HG02981 (cell line): ENCODE measurements at regions not wholly inside any gene's neighbourhood (a gene's known extent, or its start where the extent isn't known, plus 50 kb on each side); places are given as distances from the start of the nearest gene placed in this dataset.

Experiments used
- ATAC-seq: cut with Tn5 transposase; IDR thresholded peaks from one replicate; pipeline ENCODE4 v1.9.1; 2021; ENCODE audit warnings: mild to moderate bottlenecking, moderate library complexity; ENCODE audit not compliant: unreplicated experiment

DNA sequence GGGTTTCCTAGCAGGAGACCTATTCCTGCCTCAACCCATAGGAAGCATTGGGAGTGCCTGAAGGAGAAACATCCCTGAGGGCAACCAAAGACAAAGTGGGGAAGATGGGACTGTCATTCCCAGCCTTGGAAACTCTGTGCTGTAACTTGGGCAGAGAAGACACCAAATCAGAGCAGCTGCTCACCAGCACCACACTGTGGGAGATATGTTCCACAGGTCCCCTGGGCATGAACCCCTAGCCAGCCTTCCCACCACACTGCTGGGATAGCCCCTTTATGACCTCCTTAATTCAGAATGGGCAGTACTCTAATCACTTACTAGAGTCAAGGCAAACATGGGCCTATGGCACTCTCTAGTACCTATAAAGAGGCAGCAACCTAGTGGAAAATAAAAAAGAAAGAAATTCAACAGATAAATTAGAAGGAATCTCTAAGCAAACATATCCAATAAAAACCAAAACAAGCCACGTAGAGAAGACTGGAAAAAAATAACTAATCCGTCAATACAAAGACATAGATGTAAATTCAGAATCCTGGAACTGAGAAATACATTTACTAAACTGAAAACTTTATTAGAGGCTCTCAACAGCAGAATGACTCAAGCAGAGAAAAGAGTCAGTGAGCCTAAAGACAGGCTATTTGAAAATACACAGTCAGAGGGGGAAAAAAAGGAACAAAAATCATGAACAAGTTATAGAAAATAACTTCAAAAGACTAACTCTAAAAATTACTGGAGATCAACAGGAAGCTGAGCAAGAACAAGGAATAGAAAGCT lies 878.4 kb upstream of the FRG1 start:
- ATAC-seq: no peak

- ATAC-seq: no peak
Observed at GRCh38 chr4:189069772-189070171, 870.9 kb upstream of the FRG1 start.

DNA sequence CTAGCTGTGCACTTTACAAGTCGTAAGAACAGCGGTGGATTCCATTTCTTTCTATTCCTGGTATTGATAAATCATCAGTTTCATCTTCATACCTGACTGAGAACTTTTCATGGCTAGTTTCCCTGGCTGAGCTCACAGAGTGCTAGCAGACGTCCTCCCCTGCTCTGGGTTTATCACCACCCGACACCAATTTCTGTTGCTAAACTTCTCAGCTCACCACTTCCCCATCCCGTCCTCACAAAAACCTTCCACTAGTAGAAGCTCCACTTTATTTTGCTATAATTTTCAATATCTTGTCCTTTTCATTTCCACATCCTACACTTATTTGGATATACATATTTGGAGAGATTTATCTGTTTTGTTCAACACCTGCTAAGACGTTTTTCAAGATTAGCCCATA lies 869.4 kb upstream of the FRG1 start:
- no peak for ATAC-seq

DNA sequence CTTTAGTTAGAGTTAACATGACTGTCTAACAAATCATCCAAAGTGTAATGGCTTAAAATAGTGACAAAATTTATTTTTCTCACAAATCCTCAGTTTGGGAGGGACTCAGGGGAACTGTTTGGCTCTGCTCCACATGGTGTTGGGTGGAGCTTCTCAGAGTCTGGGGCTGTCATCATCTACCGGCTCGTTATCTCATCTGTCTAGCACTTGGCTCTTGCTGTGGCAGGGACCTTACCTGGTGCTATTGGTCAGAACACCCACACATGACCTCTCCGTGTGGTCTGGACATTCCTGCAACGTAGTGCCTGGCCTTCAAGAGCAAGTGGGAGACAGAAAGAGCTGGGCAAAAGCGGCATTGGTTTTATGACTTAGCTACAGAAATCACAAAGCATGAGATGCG lies 866.9 kb upstream of the FRG1 start:
- ATAC-seq: no peak

DNA sequence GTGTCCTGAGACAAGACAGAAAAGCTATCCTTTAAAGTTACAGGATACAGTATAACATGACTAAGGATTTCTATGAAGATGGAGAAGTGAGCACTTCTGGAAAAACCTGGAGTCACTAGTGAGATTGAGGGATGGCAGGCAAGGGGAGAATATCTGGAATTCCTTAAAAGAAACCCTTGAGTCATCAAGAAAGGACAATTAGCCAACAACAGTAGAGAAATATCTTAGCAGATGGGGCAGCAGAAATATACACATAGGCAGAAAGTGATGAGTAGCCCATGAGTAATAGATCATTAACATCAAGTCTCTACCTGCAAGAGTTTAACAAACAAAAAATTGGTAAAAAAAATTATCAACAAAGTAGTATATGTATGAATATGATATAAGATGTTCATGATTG lies 858.8 kb upstream of the FRG1 start:
- ATAC-seq: no peak

GRCh38 chr4:189083769-189084168 lies 856.9 kb upstream of the FRG1 start:
- no peak for ATAC-seq

DNA sequence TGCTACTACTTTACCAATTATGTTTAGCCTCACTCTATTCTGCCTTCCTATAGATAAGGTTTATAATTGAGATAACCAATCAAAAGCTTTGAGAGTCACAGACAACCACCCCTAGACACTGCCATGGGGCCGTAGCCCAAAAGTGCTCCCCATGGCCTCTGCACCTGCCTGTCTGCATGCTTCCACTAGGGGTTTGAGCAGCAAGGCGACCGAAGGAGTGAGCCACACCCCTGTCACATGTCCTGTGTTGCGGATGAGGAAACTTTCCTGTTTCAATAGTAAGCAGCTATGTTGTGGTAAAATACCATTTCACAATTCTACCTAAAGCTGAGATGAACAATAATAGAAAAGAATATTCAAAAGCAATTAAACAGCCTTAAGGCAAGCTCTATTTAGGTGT lies 856.0 kb upstream of the FRG1 start:
- no peak for ATAC-seq

- no peak for ATAC-seq
Observed at GRCh38 chr4:189087971-189088370, 852.7 kb upstream of the FRG1 start.

GRCh38 chr4:189088780-189089179 lies 851.9 kb upstream of the FRG1 start:
- no peak for ATAC-seq

- no peak for ATAC-seq
Observed at GRCh38 chr4:189090174-189090814, 850.4 kb upstream of the FRG1 start.

DNA sequence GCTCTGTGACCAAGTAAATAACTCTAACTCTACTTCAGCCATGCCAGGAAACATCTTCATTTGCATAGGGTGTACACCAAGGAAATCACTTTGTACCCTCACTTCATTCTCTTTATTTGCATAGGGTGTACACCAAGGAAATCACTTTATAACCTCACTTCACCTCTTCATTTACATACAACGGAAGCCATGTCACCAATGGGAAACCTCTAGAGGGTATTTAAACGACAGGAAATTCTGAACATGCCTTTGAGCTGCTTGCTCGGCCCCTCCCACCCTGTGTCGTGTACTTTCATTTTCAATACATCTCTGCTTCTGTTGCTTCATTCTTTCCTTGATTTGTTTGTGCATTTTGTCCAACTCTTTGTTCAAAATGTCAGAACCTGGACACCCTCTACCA lies 848.1 kb upstream of the FRG1 start:
- no peak for ATAC-seq

- ATAC-seq: no peak
Observed at GRCh38 chr4:189096108-189096507, 844.6 kb upstream of the FRG1 start.

- ATAC-seq: no peak
Observed at GRCh38 chr4:189096717-189097116, 844.0 kb upstream of the FRG1 start.

GRCh38 chr4:189098932-189099696 lies 841.6 kb upstream of the FRG1 start:
- no peak for ATAC-seq

GRCh38 chr4:189113389-189113888 lies 827.2 kb upstream of the FRG1 start:
- no peak for ATAC-seq

- no peak for ATAC-seq
Observed at GRCh38 chr4:189117426-189117825, 823.2 kb upstream of the FRG1 start.

- no peak for ATAC-seq
Observed at GRCh38 chr4:189121336-189121735, 819.3 kb upstream of the FRG1 start.

DNA sequence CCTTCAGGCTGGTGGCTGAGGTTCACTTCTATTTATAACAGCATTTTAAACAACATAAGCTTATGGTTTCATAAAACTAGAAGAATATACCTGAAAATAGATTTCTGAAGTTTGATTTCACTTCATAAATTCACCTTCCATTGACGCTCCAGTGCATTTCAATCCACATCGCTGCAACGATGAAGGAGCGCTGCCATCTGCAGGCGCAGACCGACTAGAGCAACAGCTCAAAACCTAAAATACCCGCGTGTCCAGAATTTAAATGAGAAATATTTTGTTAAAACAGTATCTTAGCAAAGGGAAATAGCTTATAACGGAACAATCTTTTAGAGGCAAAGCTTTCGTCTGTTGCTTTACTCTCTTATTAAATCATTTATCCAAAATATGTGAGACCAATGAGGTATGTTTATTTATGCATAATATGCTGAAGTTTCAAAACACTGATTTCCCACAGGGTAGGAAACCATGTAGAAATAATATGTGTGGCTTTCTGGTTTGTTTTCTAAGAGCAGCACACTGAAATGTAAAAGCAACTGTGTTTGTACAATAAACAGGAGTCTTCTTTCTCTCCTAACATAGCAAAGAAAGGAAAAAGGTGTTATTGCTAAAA lies 816.4 kb upstream of the FRG1 start:
- ATAC-seq: no peak

- ATAC-seq: no peak
Observed at GRCh38 chr4:189124791-189125190, 815.9 kb upstream of the FRG1 start.

DNA sequence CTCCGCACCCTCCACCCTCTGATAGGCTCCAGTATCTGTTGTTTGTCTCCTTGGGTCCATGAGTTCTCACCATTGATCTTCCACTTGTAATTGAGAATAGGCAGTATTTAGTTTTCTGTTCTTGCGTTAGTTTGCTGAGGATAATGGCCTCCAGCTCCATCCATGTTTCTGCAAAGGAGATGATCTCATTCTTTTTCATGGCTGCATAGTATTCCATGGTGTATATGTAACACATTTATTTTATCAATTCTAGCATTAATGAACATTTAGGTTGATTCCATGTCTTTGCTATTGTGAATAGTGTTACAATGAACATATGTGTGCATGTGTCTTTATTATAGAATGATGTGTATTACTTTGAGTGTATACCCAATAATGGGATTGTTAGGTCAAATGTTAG lies 814.6 kb upstream of the FRG1 start:
- no peak for ATAC-seq

DNA sequence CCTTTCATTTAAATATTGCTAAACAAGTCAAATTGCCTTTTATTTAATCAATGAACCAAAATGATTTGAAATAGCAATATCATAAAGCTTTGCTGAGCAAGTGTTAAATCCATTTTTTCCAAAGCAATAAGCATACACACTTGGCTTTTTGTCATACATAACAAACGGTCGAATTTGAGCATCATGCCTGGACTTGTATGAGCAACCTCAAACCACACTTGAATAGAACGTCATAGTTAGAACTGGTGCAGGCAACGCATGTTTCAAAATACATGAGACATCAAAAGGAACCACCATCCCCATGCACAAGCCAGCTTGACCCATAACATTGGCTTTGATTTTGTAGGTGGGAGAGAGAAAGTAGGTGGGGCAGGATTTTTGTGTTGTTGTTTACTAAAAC lies 812.3 kb upstream of the FRG1 start:
- ATAC-seq: no peak
